DOHH2 (cell line): ENCODE measurements at regions not wholly inside any gene's neighbourhood (a gene's known extent, or its start where the extent isn't known, plus 50 kb on each side); places are given as distances from the start of the nearest gene placed in this dataset.

ENCODE experiments used
- H3F3A ChIP-seq: fragments of 200-600 bp; sonication (generic), shearing (Covaris generic); 2 replicates; pipeline ENCODE4 v1.6.0; 2016; ENCODE audit warnings: antibody characterized with exemption, mild to moderate bottlenecking; ENCODE audit not compliant: control insufficient read depth, insufficient read depth
- H3K27ac ChIP-seq: fragments of 200-600 bp; sonication (generic); 2 replicates; pipeline ENCODE4 v1.5.1; 2014; ENCODE audit warnings: low read depth, mild to moderate bottlenecking, low read length, moderate library complexity
- H3K27me3 ChIP-seq: fragments of 200-600 bp; sonication (generic); 2 replicates; pipeline ENCODE4 v1.6.1; 2014; ENCODE audit warnings: mild to moderate bottlenecking, low read length, mixed read lengths; ENCODE audit not compliant: control insufficient read depth
- H3K36me3 ChIP-seq: fragments of 200-600 bp; sonication (generic); 2 replicates; pipeline ENCODE4 v1.6.1; 2014; ENCODE audit warnings: mild to moderate bottlenecking, low read length, moderate library complexity, mixed read lengths; ENCODE audit not compliant: control insufficient read depth
- H3K4me1 ChIP-seq: fragments of 200-600 bp; sonication (generic); 2 replicates; pipeline ENCODE4 v1.6.1; 2014; ENCODE audit warnings: mild to moderate bottlenecking, low read length, mixed read lengths; ENCODE audit not compliant: control insufficient read depth
- H3K4me2 ChIP-seq: fragments of 200-600 bp; sonication (generic); 2 replicates; pipeline ENCODE4 v1.6.0; 2014; ENCODE audit warnings: mild to moderate bottlenecking, low read length, moderate library complexity
- H3K4me3 ChIP-seq: fragments of 200-600 bp; sonication (generic); 2 replicates; pipeline ENCODE4 v1.5.1; 2014; ENCODE audit warnings: mild to moderate bottlenecking, low read length, mixed read lengths
- H3K79me2 ChIP-seq: fragments of 200-600 bp; sonication (generic); 2 replicates; pipeline ENCODE4 v1.6.1; 2014; ENCODE audit warnings: mild to moderate bottlenecking, low read length, mixed read lengths; ENCODE audit not compliant: control insufficient read depth
- H3K9me2 ChIP-seq: fragments of 200-600 bp; sonication (generic); replicated peaks from 2 replicates; pipeline ENCODE4 v1.6.1; 2014; ENCODE audit warnings: mild to moderate bottlenecking, low read length, mixed read lengths; ENCODE audit not compliant: control insufficient read depth
- H3K9me3 ChIP-seq: fragments of 200-600 bp; sonication (generic); 2 replicates; pipeline ENCODE4 v1.6.1; 2014; ENCODE audit warnings: antibody characterized with exemption, low read length, mixed read lengths; ENCODE audit not compliant: control insufficient read depth, insufficient read depth
- H4K20me1 ChIP-seq: fragments of 200-600 bp; sonication (generic); 2 replicates; pipeline ENCODE4 v1.6.0; 2014; ENCODE audit warnings: low read depth, mild to moderate bottlenecking, antibody characterized with exemption, low read length, moderate library complexity; ENCODE audit not compliant: control insufficient read depth, insufficient read depth
- EZH2phosphoT487 ChIP-seq: fragments of 200-600 bp; sonication (generic); IDR thresholded peaks from 2 replicates; pipeline ENCODE4 v1.6.1; 2017; ENCODE audit warnings: borderline replicate concordance, mild to moderate bottlenecking, antibody characterized with exemption, low read length, moderate library complexity, mixed read lengths
- TF ChIP-seq, protein P1 (sequence below): fragments of 200-600 bp; sonication (generic); IDR thresholded peaks from one replicate; pipeline ENCODE4 v1.5.1; 2014; ENCODE audit warnings: antibody characterized with exemption, mild to moderate bottlenecking, low read depth, low read length; ENCODE audit not compliant: poor library complexity, severe bottlenecking

DNA sequence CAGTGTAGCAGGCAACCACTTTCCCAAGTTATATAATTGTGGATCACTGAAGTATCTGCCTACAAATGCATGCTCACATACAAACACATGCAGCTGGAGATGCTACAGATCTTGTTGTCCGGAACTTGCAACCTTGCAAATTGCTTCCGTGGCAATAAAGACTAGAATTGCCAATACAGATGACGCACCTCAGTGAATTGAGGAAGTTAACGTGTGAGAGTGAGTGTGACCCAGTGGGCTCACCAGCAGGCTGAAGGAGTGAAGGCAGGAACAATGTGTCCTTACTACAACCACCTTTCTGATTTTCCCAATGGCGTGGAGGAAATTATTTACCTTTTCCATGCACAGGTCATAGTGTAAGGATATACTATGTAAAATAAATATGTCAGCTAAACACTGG lies 89.4 kb upstream of the GRIP1 start:
- Histone ChIP-seq H3K4me3 (no peak overlapping the region), H3K36me3 (no peaks in the 10 kb centered on the region), H3K4me1 (peaks cover 18% of the 10 kb centered on the region), H3K27ac (no peak overlapping the region), H3K4me2 (no peak overlapping the region), H3K79me2 (0 out of 2 replicates have a peak, but pooled peaks cover 3% of the 10 kb centered on the region), H3K9me3 (no peaks in the 10 kb centered on the region), H3F3A (no peaks in the 10 kb centered on the region), H4K20me1 (no peaks in the 10 kb centered on the region), H3K9me2 (no peaks in the 10 kb centered on the region), H3K27me3 (no peaks in the 10 kb centered on the region)
- TF ChIP-seq, protein P1, sequence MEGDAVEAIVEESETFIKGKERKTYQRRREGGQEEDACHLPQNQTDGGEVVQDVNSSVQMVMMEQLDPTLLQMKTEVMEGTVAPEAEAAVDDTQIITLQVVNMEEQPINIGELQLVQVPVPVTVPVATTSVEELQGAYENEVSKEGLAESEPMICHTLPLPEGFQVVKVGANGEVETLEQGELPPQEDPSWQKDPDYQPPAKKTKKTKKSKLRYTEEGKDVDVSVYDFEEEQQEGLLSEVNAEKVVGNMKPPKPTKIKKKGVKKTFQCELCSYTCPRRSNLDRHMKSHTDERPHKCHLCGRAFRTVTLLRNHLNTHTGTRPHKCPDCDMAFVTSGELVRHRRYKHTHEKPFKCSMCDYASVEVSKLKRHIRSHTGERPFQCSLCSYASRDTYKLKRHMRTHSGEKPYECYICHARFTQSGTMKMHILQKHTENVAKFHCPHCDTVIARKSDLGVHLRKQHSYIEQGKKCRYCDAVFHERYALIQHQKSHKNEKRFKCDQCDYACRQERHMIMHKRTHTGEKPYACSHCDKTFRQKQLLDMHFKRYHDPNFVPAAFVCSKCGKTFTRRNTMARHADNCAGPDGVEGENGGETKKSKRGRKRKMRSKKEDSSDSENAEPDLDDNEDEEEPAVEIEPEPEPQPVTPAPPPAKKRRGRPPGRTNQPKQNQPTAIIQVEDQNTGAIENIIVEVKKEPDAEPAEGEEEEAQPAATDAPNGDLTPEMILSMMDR = no peak
- TF ChIP-seq EZH2phosphoT487 = no peak

- no peaks in the 10 kb centered on the region for H3K4me1 ChIP-seq
- no peaks in the 10 kb centered on the region for H3K9me3 ChIP-seq
- no peak overlapping the region for H3K4me2 ChIP-seq
- no peak overlapping the region for H3K4me3 ChIP-seq
- H4K20me1 ChIP-seq = no peaks in the 10 kb centered on the region
- no peaks in the 10 kb centered on the region for H3K9me2 ChIP-seq
- no peak overlapping the region for H3K27ac ChIP-seq
- no peaks in the 10 kb centered on the region for H3K27me3 ChIP-seq
- H3K79me2 ChIP-seq = no peaks in the 10 kb centered on the region
- no peak for TF ChIP-seq EZH2phosphoT487
- TF ChIP-seq, protein P1 = no peak
- no peaks in the 10 kb centered on the region for H3F3A ChIP-seq
- no peaks in the 10 kb centered on the region for H3K36me3 ChIP-seq
These were observed 96.1 kb upstream of the GRIP1 start for GRCh38 chr12:66774929-66775328.

DNA sequence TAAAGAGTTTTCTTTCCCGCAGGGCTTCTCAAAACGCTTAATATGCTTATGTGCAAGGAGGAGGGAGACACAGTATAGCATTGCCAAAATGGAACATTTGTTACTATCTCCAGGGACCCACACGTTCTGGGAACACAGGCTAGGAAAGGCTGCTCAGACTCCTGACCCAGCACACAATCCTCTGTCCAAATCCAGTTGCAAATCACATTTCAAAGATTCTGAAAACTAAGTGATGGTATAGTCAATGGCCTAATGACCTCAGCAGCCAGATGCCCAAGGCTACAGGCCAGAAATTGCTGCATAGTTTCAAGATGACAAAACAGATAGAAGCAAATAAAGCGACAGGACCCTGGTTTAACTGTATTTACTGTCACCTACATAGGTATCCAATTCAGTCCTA lies 97.0 kb upstream of the GRIP1 start:
- Histone ChIP-seq H3K27me3 (no peaks in the 10 kb centered on the region), H3K36me3 (no peaks in the 10 kb centered on the region), H3K9me2 (no peaks in the 10 kb centered on the region), H3F3A (no peaks in the 10 kb centered on the region), H3K4me3 (no peak overlapping the region), H4K20me1 (no peaks in the 10 kb centered on the region), H3K4me1 (no peaks in the 10 kb centered on the region), H3K79me2 (no peaks in the 10 kb centered on the region), H3K27ac (no peak overlapping the region), H3K9me3 (no peaks in the 10 kb centered on the region), H3K4me2 (no peak overlapping the region)
- TF ChIP-seq, protein P1 = no peak
- no peak for TF ChIP-seq EZH2phosphoT487

GRCh38 chr12:66776974-66777373 lies 98.1 kb upstream of the GRIP1 start:
- no peak for TF ChIP-seq EZH2phosphoT487
- TF ChIP-seq, protein P1 = no peak
- Histone ChIP-seq H3K27ac (no peak overlapping the region), H4K20me1 (no peaks in the 10 kb centered on the region), H3K4me1 (no peaks in the 10 kb centered on the region), H3K27me3 (no peaks in the 10 kb centered on the region), H3K9me2 (no peaks in the 10 kb centered on the region), H3K36me3 (no peaks in the 10 kb centered on the region), H3K4me2 (no peak overlapping the region), H3K79me2 (no peaks in the 10 kb centered on the region), H3F3A (no peaks in the 10 kb centered on the region), H3K9me3 (no peaks in the 10 kb centered on the region), H3K4me3 (no peak overlapping the region)
